HepG2 (cell line): ENCODE measurements at regions not wholly inside any gene's neighbourhood (a gene's known extent, or its start where the extent isn't known, plus 50 kb on each side); places are given as distances from the start of the nearest gene placed in this dataset.

ENCODE experiments used
- ARID5B ChIP-seq: IDR thresholded peaks from 2 replicates; pipeline ENCODE4 v1.4.0; 2020; ENCODE audit warnings: mild to moderate bottlenecking, missing genetic modification reagents
- CAMTA2 ChIP-seq: sonication (generic); formaldehyde crosslinking; IDR thresholded peaks from 2 replicates; pipeline ENCODE4 v1.4.0; 2020; ENCODE audit warnings: mild to moderate bottlenecking, missing genetic modification reagents, borderline replicate concordance
- HNF1B ChIP-seq: sonication (generic); formaldehyde crosslinking; IDR thresholded peaks from 2 replicates; pipeline ENCODE4 v1.5.1; 2020; ENCODE audit warnings: mild to moderate bottlenecking, moderate library complexity, missing genetic modification reagents
- KAT2B ChIP-seq: fragments of 150-350 bp; IDR thresholded peaks from 2 replicates; pipeline ENCODE4 v1.6.1; 2014; ENCODE audit warnings: low read depth, low read length, borderline replicate concordance
- MAX ChIP-seq: IDR thresholded peaks from 2 replicates; pipeline ENCODE4 v1.6.1; 2012; ENCODE audit warnings: inconsistent platforms
- PRMT3 ChIP-seq: sonication (generic); formaldehyde crosslinking; IDR thresholded peaks from 2 replicates; pipeline ENCODE4 v1.8.1; 2022; ENCODE audit warnings: low read depth, mild to moderate bottlenecking, moderate library complexity, missing genetic modification reagents, borderline replicate concordance
- RNF2 ChIP-seq: fragments of 450-650 bp; conservative IDR thresholded peaks from 2 replicates; pipeline ENCODE4 v1.6.1; 2016; ENCODE audit warnings: low read depth
- ZNF510 ChIP-seq: sonication (generic); formaldehyde crosslinking; IDR thresholded peaks from 2 replicates; pipeline ENCODE4 v1.4.0; 2020; ENCODE audit warnings: low read depth, mild to moderate bottlenecking, missing genetic modification reagents
- TF ChIP-seq, protein P1 (sequence below): sonication (generic); formaldehyde crosslinking; conservative IDR thresholded peaks from 2 replicates; pipeline ENCODE4 v1.4.0; 2020; ENCODE audit warnings: mild to moderate bottlenecking, missing genetic modification reagents, moderate library complexity

DNA sequence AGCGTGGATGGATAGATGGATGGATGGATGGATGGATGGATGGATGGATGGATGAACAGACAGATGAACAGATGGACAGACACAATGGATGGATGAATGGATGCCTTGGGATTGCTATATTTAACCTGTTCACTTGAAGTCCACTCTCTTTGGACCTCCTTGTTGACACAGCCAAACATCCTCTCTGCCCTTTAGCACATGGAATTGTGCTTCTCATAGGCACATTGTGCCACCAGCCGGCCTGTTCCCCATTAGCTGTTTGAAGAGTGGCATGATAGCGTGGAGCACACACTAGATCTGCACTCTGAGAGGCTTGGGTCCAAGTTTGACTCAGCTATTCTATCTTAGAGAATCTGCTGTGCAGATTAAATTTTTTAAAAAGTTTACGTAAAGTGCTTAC is 56.9 kb upstream of the GSC start (continued):
- TF ChIP-seq ARID5B (CRISPR knock-in tag) (peak; percentile 15; the same call in 1 of the 2 replicates), MAX (peak; percentile 57; the same call in 1 of the 2 replicates), ZNF510 (no peak), HNF1B (CRISPR knock-in tag) (no peak), PRMT3 (CRISPR knock-in tag) (no peak), CAMTA2 (CRISPR knock-in tag) (no peak), KAT2B (no peak), RNF2 (no peak)
- TF ChIP-seq, protein P1, sequence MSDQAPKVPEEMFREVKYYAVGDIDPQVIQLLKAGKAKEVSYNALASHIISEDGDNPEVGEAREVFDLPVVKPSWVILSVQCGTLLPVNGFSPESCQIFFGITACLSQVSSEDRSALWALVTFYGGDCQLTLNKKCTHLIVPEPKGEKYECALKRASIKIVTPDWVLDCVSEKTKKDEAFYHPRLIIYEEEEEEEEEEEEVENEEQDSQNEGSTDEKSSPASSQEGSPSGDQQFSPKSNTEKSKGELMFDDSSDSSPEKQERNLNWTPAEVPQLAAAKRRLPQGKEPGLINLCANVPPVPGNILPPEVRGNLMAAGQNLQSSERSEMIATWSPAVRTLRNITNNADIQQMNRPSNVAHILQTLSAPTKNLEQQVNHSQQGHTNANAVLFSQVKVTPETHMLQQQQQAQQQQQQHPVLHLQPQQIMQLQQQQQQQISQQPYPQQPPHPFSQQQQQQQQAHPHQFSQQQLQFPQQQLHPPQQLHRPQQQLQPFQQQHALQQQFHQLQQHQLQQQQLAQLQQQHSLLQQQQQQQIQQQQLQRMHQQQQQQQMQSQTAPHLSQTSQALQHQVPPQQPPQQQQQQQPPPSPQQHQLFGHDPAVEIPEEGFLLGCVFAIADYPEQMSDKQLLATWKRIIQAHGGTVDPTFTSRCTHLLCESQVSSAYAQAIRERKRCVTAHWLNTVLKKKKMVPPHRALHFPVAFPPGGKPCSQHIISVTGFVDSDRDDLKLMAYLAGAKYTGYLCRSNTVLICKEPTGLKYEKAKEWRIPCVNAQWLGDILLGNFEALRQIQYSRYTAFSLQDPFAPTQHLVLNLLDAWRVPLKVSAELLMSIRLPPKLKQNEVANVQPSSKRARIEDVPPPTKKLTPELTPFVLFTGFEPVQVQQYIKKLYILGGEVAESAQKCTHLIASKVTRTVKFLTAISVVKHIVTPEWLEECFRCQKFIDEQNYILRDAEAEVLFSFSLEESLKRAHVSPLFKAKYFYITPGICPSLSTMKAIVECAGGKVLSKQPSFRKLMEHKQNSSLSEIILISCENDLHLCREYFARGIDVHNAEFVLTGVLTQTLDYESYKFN: no peak
